ENCODE measurements at regions not wholly inside any gene's neighbourhood (a gene's known extent, or its start where the extent isn't known, plus 50 kb on each side); places are given as distances from the start of the nearest gene placed in this dataset.

DNA sequence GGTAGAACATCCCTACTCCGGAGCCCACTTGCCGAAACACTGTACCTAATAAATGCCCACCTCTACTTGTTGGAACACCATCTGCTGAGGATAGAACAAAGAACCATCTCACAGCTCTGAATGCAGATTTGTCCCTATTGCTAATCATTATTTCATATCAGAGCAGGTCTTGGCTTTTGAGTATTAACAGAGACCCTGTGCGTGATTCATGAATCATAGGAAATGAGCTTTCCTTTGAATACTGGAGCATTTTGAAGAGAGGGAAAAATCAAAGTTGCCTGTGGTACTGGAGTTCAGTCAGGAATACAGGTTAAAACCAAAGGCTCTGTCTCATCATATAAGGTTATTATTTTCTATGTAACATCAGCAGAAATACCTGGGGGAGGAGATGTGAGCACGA, 1132.3 kb downstream of the XPNPEP1 start:
- Histone ChIP-seq H3K9ac (ENCODE audit: insufficient read length) (no peak overlapping the region), H3K9me3 (ENCODE audit: low read depth, low read length) (no peaks in the 10 kb centered on the region), H3K4me3 (no peak overlapping the region), H3K27ac (no peak overlapping the region), H3K36me3 (ENCODE audit: insufficient read depth, low read length) (no peaks in the 10 kb centered on the region)
- DNase-seq (ENCODE audit: low read depth, low spot score) = no peak
- TF ChIP-seq POLR2AphosphoS5 (IDR thresholded peaks at IDR 0.05; ENCODE audit: borderline replicate concordance, low read depth, low read length) (no peak), FOXP2 (optimal IDR thresholded peaks at IDR 0.05; ENCODE audit: control extremely low read depth, extremely low read length, insufficient read depth) (no peak), EZH2 (IDR thresholded peaks at IDR 0.05) (no peak)

GRCh38 chr10:108789919-108790318, 1133.4 kb downstream of the XPNPEP1 start:
- no peaks in the 10 kb centered on the region for H3K36me3 ChIP-seq (ENCODE audit: insufficient read depth, low read length)
- H3K4me3 ChIP-seq = no peak overlapping the region
- no peak overlapping the region for H3K27ac ChIP-seq
- TF ChIP-seq EZH2 (IDR thresholded peaks at IDR 0.05) (no peak), POLR2AphosphoS5 (IDR thresholded peaks at IDR 0.05; ENCODE audit: borderline replicate concordance, low read depth, low read length) (no peak), FOXP2 (optimal IDR thresholded peaks at IDR 0.05; ENCODE audit: control extremely low read depth, extremely low read length, insufficient read depth) (no peak)
- no peak for DNase-seq (ENCODE audit: low read depth, low spot score)
- no peak overlapping the region for H3K9ac ChIP-seq (ENCODE audit: insufficient read length)
- H3K9me3 ChIP-seq (ENCODE audit: low read depth, low read length) = no peaks in the 10 kb centered on the region

- Histone ChIP-seq H3K4me3 (no peak overlapping the region), H3K36me3 (ENCODE audit: insufficient read depth, low read length) (no peaks in the 10 kb centered on the region), H3K9ac (ENCODE audit: insufficient read length) (no peak overlapping the region), H3K9me3 (ENCODE audit: low read depth, low read length) (no peaks in the 10 kb centered on the region), H3K27ac (no peak overlapping the region)
- TF ChIP-seq EZH2 (IDR thresholded peaks at IDR 0.05) (no peak), POLR2AphosphoS5 (IDR thresholded peaks at IDR 0.05; ENCODE audit: borderline replicate concordance, low read depth, low read length) (no peak), FOXP2 (optimal IDR thresholded peaks at IDR 0.05; ENCODE audit: control extremely low read depth, extremely low read length, insufficient read depth) (no peak)
- no peak for DNase-seq (ENCODE audit: low read depth, low spot score)
Observed at GRCh38 chr10:108789336-108789735, 1134.0 kb downstream of the XPNPEP1 start.

DNA sequence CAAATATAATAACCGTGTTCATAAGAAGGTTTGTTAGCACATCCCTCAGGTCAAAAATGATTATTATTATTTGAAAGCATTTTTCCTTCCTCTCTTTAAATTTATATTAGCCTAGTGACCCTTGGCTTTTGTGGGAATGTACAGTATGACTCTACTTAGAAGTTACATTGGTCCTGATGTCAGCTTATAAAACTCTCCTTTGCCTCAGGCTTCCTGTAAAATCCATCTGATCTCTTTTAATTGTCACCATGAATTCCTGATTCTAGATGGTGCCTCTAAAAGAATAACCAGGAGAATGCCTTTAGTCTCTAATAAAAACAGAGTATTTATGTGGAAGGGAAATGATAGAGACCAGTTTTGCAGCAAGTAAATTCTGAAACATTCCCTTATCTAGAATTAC, 1134.4 kb downstream of the XPNPEP1 start:
- H3K4me3 ChIP-seq = no peak overlapping the region
- no peak overlapping the region for H3K9ac ChIP-seq (ENCODE audit: insufficient read length)
- TF ChIP-seq EZH2 (IDR thresholded peaks at IDR 0.05) (no peak), FOXP2 (optimal IDR thresholded peaks at IDR 0.05; ENCODE audit: control extremely low read depth, extremely low read length, insufficient read depth) (no peak), POLR2AphosphoS5 (IDR thresholded peaks at IDR 0.05; ENCODE audit: borderline replicate concordance, low read depth, low read length) (no peak)
- no peak for DNase-seq (ENCODE audit: low read depth, low spot score)
- no peak overlapping the region for H3K27ac ChIP-seq
- H3K36me3 ChIP-seq (ENCODE audit: insufficient read depth, low read length) = no peaks in the 10 kb centered on the region
- H3K9me3 ChIP-seq (ENCODE audit: low read depth, low read length) = no peaks in the 10 kb centered on the region

DNA sequence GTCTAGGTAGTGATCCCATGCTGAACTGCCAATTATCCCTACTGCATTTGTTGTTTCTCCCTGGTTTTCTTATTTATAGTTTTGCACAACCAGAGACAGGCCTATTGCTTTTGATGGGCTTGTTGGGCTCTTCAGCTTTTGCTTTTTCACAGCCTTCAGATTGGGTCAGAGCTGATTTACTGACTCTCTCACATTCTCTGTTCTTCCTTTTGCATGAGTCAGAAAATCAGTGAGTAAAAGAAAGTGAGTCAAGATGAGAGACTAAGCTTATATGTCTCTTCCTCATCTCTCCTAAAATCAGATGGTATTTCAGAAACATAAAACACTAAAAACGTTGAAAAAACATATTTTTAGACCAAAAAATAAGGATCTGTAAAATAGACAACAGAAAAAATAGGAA, 1135.4 kb downstream of the XPNPEP1 start:
- Histone ChIP-seq H3K27ac (no peak overlapping the region), H3K4me3 (no peak overlapping the region), H3K36me3 (ENCODE audit: insufficient read depth, low read length) (no peaks in the 10 kb centered on the region), H3K9me3 (ENCODE audit: low read depth, low read length) (no peaks in the 10 kb centered on the region), H3K9ac (ENCODE audit: insufficient read length) (no peak overlapping the region)
- DNase-seq (ENCODE audit: low read depth, low spot score) = no peak
- TF ChIP-seq POLR2AphosphoS5 (IDR thresholded peaks at IDR 0.05; ENCODE audit: borderline replicate concordance, low read depth, low read length) (no peak), FOXP2 (optimal IDR thresholded peaks at IDR 0.05; ENCODE audit: control extremely low read depth, extremely low read length, insufficient read depth) (no peak), EZH2 (IDR thresholded peaks at IDR 0.05) (no peak)

GRCh38 chr10:108785011-108785410, 1138.3 kb downstream of the XPNPEP1 start:
- Histone ChIP-seq H3K9me3 (ENCODE audit: low read depth, low read length) (no peaks in the 10 kb centered on the region), H3K27ac (no peak overlapping the region), H3K36me3 (ENCODE audit: insufficient read depth, low read length) (no peaks in the 10 kb centered on the region), H3K9ac (ENCODE audit: insufficient read length) (no peak overlapping the region), H3K4me3 (no peak overlapping the region)
- no peak for DNase-seq (ENCODE audit: low read depth, low spot score)
- TF ChIP-seq EZH2 (IDR thresholded peaks at IDR 0.05) = no peak
- no peak for TF ChIP-seq POLR2AphosphoS5 (IDR thresholded peaks at IDR 0.05; ENCODE audit: borderline replicate concordance, low read depth, low read length)

GRCh38 chr10:108784534-108784933, 1138.8 kb downstream of the XPNPEP1 start:
- Histone ChIP-seq H3K9me3 (ENCODE audit: low read depth, low read length) (no peaks in the 10 kb centered on the region), H3K4me3 (no peak overlapping the region), H3K36me3 (ENCODE audit: insufficient read depth, low read length) (no peaks in the 10 kb centered on the region), H3K9ac (ENCODE audit: insufficient read length) (no peak overlapping the region), H3K27ac (no peak overlapping the region)
- TF ChIP-seq FOXP2 (optimal IDR thresholded peaks at IDR 0.05; ENCODE audit: control extremely low read depth, extremely low read length, insufficient read depth) = no peak
- no peak for TF ChIP-seq EZH2 (IDR thresholded peaks at IDR 0.05)
- no peak for TF ChIP-seq POLR2AphosphoS5 (IDR thresholded peaks at IDR 0.05; ENCODE audit: borderline replicate concordance, low read depth, low read length)
- DNase-seq (ENCODE audit: low read depth, low spot score) = no peak

GRCh38 chr10:108783897-108784296, 1139.4 kb downstream of the XPNPEP1 start:
- Histone ChIP-seq H3K36me3 (ENCODE audit: insufficient read depth, low read length) (no peaks in the 10 kb centered on the region), H3K4me3 (no peak overlapping the region), H3K9me3 (ENCODE audit: low read depth, low read length) (no peaks in the 10 kb centered on the region), H3K27ac (no peak overlapping the region), H3K9ac (ENCODE audit: insufficient read length) (no peak overlapping the region)
- no peak for DNase-seq (ENCODE audit: low read depth, low spot score)
- no peak for TF ChIP-seq EZH2 (IDR thresholded peaks at IDR 0.05)
- no peak for TF ChIP-seq POLR2AphosphoS5 (IDR thresholded peaks at IDR 0.05; ENCODE audit: borderline replicate concordance, low read depth, low read length)
- no peak for TF ChIP-seq FOXP2 (optimal IDR thresholded peaks at IDR 0.05; ENCODE audit: control extremely low read depth, extremely low read length, insufficient read depth)

DNA sequence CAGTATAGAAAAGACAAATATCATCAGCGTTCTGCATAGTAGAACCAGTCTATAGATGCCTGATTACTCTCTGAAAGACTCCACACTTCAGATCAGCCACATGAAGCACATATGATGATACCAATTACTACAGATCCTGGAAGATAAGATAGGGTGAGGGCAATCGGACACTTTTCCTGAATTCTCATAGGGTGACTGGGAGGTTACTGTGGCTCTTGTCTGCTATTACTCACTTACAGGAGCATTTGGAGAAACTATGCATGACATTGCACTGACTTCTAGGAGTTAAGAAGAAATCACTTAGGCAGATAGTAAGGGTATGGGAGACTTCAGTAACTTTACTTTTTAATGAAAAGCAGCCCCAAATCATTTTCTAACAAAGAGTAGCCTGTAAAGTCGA, 1140.9 kb downstream of the XPNPEP1 start:
- TF ChIP-seq FOXP2 (optimal IDR thresholded peaks at IDR 0.05; ENCODE audit: control extremely low read depth, extremely low read length, insufficient read depth) = no peak
- no peak for TF ChIP-seq POLR2AphosphoS5 (IDR thresholded peaks at IDR 0.05; ENCODE audit: borderline replicate concordance, low read depth, low read length)
- Histone ChIP-seq H3K36me3 (ENCODE audit: insufficient read depth, low read length) (no peaks in the 10 kb centered on the region), H3K9ac (ENCODE audit: insufficient read length) (no peak overlapping the region), H3K27ac (no peak overlapping the region), H3K9me3 (ENCODE audit: low read depth, low read length) (no peaks in the 10 kb centered on the region), H3K4me3 (no peak overlapping the region)
- DNase-seq (ENCODE audit: low read depth, low spot score) = no peak

Data from SK-N-MC (cell line).